ENCODE measurements at regions not wholly inside any gene's neighbourhood (a gene's known extent, or its start where the extent isn't known, plus 50 kb on each side); places are given as distances from the start of the nearest gene placed in this dataset.

DNA sequence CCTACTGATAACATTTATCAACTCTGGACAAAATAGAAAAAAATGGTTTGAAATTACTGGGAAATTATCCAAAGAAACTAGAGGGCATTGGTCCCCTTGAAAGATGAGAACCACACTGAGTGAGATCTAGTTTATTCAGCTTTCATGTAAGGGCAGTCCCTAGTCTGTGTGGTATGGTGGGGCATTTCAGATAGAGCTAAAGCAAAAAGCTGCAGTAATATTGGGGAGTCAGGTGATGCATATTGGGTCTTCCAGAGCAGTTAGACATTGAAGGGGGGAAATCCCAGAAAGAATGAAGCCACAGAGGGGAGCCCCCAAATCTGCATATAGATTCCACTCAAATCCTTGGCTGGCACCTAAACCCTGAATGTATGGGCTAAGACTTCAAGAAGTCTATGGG, 347.7 kb upstream of the POU3F1 start:
- no peak overlapping the region for H3K56ac ChIP-seq (ENCODE audit: insufficient read length, low read depth, low read length)
- TF ChIP-seq, protein P1, sequence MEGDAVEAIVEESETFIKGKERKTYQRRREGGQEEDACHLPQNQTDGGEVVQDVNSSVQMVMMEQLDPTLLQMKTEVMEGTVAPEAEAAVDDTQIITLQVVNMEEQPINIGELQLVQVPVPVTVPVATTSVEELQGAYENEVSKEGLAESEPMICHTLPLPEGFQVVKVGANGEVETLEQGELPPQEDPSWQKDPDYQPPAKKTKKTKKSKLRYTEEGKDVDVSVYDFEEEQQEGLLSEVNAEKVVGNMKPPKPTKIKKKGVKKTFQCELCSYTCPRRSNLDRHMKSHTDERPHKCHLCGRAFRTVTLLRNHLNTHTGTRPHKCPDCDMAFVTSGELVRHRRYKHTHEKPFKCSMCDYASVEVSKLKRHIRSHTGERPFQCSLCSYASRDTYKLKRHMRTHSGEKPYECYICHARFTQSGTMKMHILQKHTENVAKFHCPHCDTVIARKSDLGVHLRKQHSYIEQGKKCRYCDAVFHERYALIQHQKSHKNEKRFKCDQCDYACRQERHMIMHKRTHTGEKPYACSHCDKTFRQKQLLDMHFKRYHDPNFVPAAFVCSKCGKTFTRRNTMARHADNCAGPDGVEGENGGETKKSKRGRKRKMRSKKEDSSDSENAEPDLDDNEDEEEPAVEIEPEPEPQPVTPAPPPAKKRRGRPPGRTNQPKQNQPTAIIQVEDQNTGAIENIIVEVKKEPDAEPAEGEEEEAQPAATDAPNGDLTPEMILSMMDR (conservative IDR thresholded peaks at IDR 0.05): no peak

More for the DNA sequence above, 347.7 kb upstream of the POU3F1 start:
- Mint-ChIP-seq H3K27ac (0 out of 7 replicates have a peak overlapping the region, but pooled peaks of 1 of the 3 experiments have one; percentile 55), H3K4me1 (peaks cover 37 to 39% of the 10 kb centered on the region in 2 experiments), H3K9me3 (peaks cover 33 to 34% of the 10 kb centered on the region in 2 experiments), H3K36me3 (ENCODE audit: insufficient read depth in 1 of 3, low read depth in 3 of 3) (peaks cover 9 to 41% (median 11%) of the 10 kb centered on the region in 3 experiments), H3K27me3 (ENCODE audit: low read depth) (no peaks in the 10 kb centered on the region), H3K4me3 (no peak overlapping the region)
- Histone ChIP-seq H4K8ac (replicated peaks; ENCODE audit: insufficient read length, low read depth, low read length) (no peak overlapping the region), H3K4me2 (ENCODE audit: insufficient read depth, insufficient read length, low read length) (no peak overlapping the region), H3K9me3 (ENCODE audit: control insufficient read depth, low read depth, low read length) (no peaks in the 10 kb centered on the region), H3K23me2 (ENCODE audit: insufficient read length, low read depth, low read length, poor library complexity, severe bottlenecking) (no peaks in the 10 kb centered on the region), H2AK5ac (ENCODE audit: insufficient read length, low read length) (no peak overlapping the region), H3K79me1 (ENCODE audit: insufficient read depth, low read depth, low read length, poor library complexity, severe bottlenecking) (no peaks in the 10 kb centered on the region), H2BK120ac (ENCODE audit: low read depth, low read length, poor library complexity, severe bottlenecking) (no peak overlapping the region), H3K23ac (ENCODE audit: insufficient read length, low read depth, low read length) (no peak overlapping the region), H3K4ac (ENCODE audit: low read depth, low read length) (no peak overlapping the region), H3K27ac (ENCODE audit: insufficient read length, low read depth, low read length) (no peak overlapping the region), H2BK15ac (ENCODE audit: low read depth, low read length) (no peak overlapping the region), H2BK12ac (ENCODE audit: insufficient read length, low read depth, low read length) (no peak overlapping the region), H3K4me1 (ENCODE audit: insufficient read depth, low read length) (peaks cover 4% of the 10 kb centered on the region; the same call in 1 of the 2 replicates), H2BK20ac (ENCODE audit: low read depth, low read length, poor library complexity, severe bottlenecking) (no peak overlapping the region), H2AFZ (ENCODE audit: low read length) (no peak overlapping the region), H3K9ac (ENCODE audit: extremely low read depth, insufficient read length, low read length) (no peak overlapping the region), H3K79me2 (ENCODE audit: insufficient read depth, low read length) (no peaks in the 10 kb centered on the region), H4K20me1 (ENCODE audit: control insufficient read depth, insufficient read depth, insufficient read length) (no peaks in the 10 kb centered on the region), H3K27me3 (ENCODE audit: insufficient read depth, low read length) (no peaks in the 10 kb centered on the region), H2BK5ac (ENCODE audit: insufficient read length, low read length) (no peak overlapping the region), H4K91ac (ENCODE audit: insufficient read length, low read depth, low read length) (no peak overlapping the region), H4K5ac (ENCODE audit: insufficient read length, low read depth, low read length) (no peak overlapping the region), H3K14ac (ENCODE audit: insufficient read depth, low read length) (no peak overlapping the region), H3T11ph (ENCODE audit: low read length) (no peak overlapping the region), H3K18ac (ENCODE audit: insufficient read length, low read depth, low read length) (no peak overlapping the region)
- DNase-seq: no peak

All from H9 (cell line).